ENCODE measurements at regions not wholly inside any gene's neighbourhood (a gene's known extent, or its start where the extent isn't known, plus 50 kb on each side); places are given as distances from the start of the nearest gene placed in this dataset.

- TF ChIP-seq EZH2 (IDR thresholded peaks at IDR 0.05; ENCODE audit: borderline replicate concordance, low read depth, low read length, poor library complexity, severe bottlenecking) (no peak), CTCF (conservative IDR thresholded peaks at IDR 0.05; ENCODE audit: low read depth, low read length) (no peak)
Measured at GRCh38 chr12:132399092-132400010, 70.0 kb upstream of the GALNT9 start.
